ENCODE measurements at regions not wholly inside any gene's neighbourhood (a gene's known extent, or its start where the extent isn't known, plus 50 kb on each side); places are given as distances from the start of the nearest gene placed in this dataset.
"Not testable (repeated sequence)": the region's sequence is repeated elsewhere in the genome, so short reads cannot be mapped to it uniquely, and the experiment has no call there.

GRCh38 chr9:67331634-67332033, 339.3 kb upstream of the SPATA31A3 start:
- H3K36me3 ChIP-seq (ENCODE audit: control insufficient read depth in 2 of 2, extremely low read depth in 1 of 2, insufficient read depth in 2 of 2, low read length in 2 of 2): not testable (repeated sequence)

GRCh38 chr9:67313409-67313808, 321.1 kb upstream of the SPATA31A3 start:
- H3K9ac ChIP-seq (ENCODE audit: control insufficient read depth, extremely low read depth, insufficient read depth, low read length); H2AFZ ChIP-seq (ENCODE audit: control insufficient read depth, low read length); H3K9me3 ChIP-seq (ENCODE audit: control insufficient read depth, low read depth, low read length); H3K79me2 ChIP-seq (ENCODE audit: control insufficient read depth, insufficient read depth, low read length); H4K20me1 ChIP-seq (ENCODE audit: control insufficient read depth, extremely low read depth, insufficient read depth, low read length); H3K36me3 ChIP-seq (ENCODE audit: control insufficient read depth in 2 of 2, extremely low read depth in 1 of 2, insufficient read depth in 2 of 2, low read length in 2 of 2); H3K4me3 ChIP-seq (ENCODE audit: control insufficient read depth in 2 of 3, extremely low read depth in 1 of 3, insufficient read depth in 2 of 3, low read depth in 1 of 3, low read length in 3 of 3); H3K27ac ChIP-seq (ENCODE audit: control insufficient read depth, insufficient read depth, low read length); DNase-seq (ENCODE audit: low read depth, low spot score); dilution Hi-C loops (cut with MboI; ENCODE audit: extremely low pct_ligation_motif_present, low sequenced_read_pairs); H3K4me1 ChIP-seq (ENCODE audit: control insufficient read depth, extremely low read depth, insufficient read depth, low read length); FAIRE-seq; H3K9me1 ChIP-seq (ENCODE audit: control insufficient read depth, extremely low read depth, insufficient read depth, low read length); H3K27me3 ChIP-seq (ENCODE audit: control insufficient read depth, extremely low read depth, insufficient read depth, low read length); H3K4me2 ChIP-seq (ENCODE audit: control insufficient read depth, extremely low read depth, insufficient read depth, low read depth, low read length): not testable (repeated sequence)

More at GRCh38 chr9:67331634-67332033, 339.3 kb upstream of the SPATA31A3 start:
- H3K4me2 ChIP-seq (ENCODE audit: control insufficient read depth, extremely low read depth, insufficient read depth, low read depth, low read length); H3K9ac ChIP-seq (ENCODE audit: control insufficient read depth, extremely low read depth, insufficient read depth, low read length); dilution Hi-C loops (cut with MboI; ENCODE audit: extremely low pct_ligation_motif_present, low sequenced_read_pairs); DNase-seq (ENCODE audit: low read depth, low spot score); H3K27ac ChIP-seq (ENCODE audit: control insufficient read depth, insufficient read depth, low read length); H3K4me1 ChIP-seq (ENCODE audit: control insufficient read depth, extremely low read depth, insufficient read depth, low read length); H3K79me2 ChIP-seq (ENCODE audit: control insufficient read depth, insufficient read depth, low read length); H3K9me3 ChIP-seq (ENCODE audit: control insufficient read depth, low read depth, low read length); H3K27me3 ChIP-seq (ENCODE audit: control insufficient read depth, extremely low read depth, insufficient read depth, low read length); H4K20me1 ChIP-seq (ENCODE audit: control insufficient read depth, extremely low read depth, insufficient read depth, low read length); H3K4me3 ChIP-seq (ENCODE audit: control insufficient read depth in 2 of 3, extremely low read depth in 1 of 3, insufficient read depth in 2 of 3, low read depth in 1 of 3, low read length in 3 of 3); H3K9me1 ChIP-seq (ENCODE audit: control insufficient read depth, extremely low read depth, insufficient read depth, low read length); FAIRE-seq; H2AFZ ChIP-seq (ENCODE audit: control insufficient read depth, low read length): not testable (repeated sequence)

- DNase-seq (ENCODE audit: low read depth, low spot score); H3K27me3 ChIP-seq (ENCODE audit: control insufficient read depth, extremely low read depth, insufficient read depth, low read length); H3K4me2 ChIP-seq (ENCODE audit: control insufficient read depth, extremely low read depth, insufficient read depth, low read depth, low read length); H3K36me3 ChIP-seq (ENCODE audit: control insufficient read depth in 2 of 2, extremely low read depth in 1 of 2, insufficient read depth in 2 of 2, low read length in 2 of 2); dilution Hi-C loops (cut with MboI; ENCODE audit: extremely low pct_ligation_motif_present, low sequenced_read_pairs); H3K4me3 ChIP-seq (ENCODE audit: control insufficient read depth in 2 of 3, extremely low read depth in 1 of 3, insufficient read depth in 2 of 3, low read depth in 1 of 3, low read length in 3 of 3); H3K79me2 ChIP-seq (ENCODE audit: control insufficient read depth, insufficient read depth, low read length); FAIRE-seq; H4K20me1 ChIP-seq (ENCODE audit: control insufficient read depth, extremely low read depth, insufficient read depth, low read length); H3K27ac ChIP-seq (ENCODE audit: control insufficient read depth, insufficient read depth, low read length); H2AFZ ChIP-seq (ENCODE audit: control insufficient read depth, low read length); H3K9me3 ChIP-seq (ENCODE audit: control insufficient read depth, low read depth, low read length); H3K9ac ChIP-seq (ENCODE audit: control insufficient read depth, extremely low read depth, insufficient read depth, low read length); H3K4me1 ChIP-seq (ENCODE audit: control insufficient read depth, extremely low read depth, insufficient read depth, low read length); H3K9me1 ChIP-seq (ENCODE audit: control insufficient read depth, extremely low read depth, insufficient read depth, low read length): not testable (repeated sequence)
Measured at GRCh38 chr9:67312504-67312903, 320.2 kb upstream of the SPATA31A3 start.

GRCh38 chr9:67307109-67307508, 314.8 kb upstream of the SPATA31A3 start:
- H3K9me1 ChIP-seq (ENCODE audit: control insufficient read depth, extremely low read depth, insufficient read depth, low read length); H3K9me3 ChIP-seq (ENCODE audit: control insufficient read depth, low read depth, low read length); H3K27me3 ChIP-seq (ENCODE audit: control insufficient read depth, extremely low read depth, insufficient read depth, low read length); DNase-seq (ENCODE audit: low read depth, low spot score); H3K27ac ChIP-seq (ENCODE audit: control insufficient read depth, insufficient read depth, low read length); H3K36me3 ChIP-seq (ENCODE audit: control insufficient read depth in 2 of 2, extremely low read depth in 1 of 2, insufficient read depth in 2 of 2, low read length in 2 of 2); H3K4me1 ChIP-seq (ENCODE audit: control insufficient read depth, extremely low read depth, insufficient read depth, low read length); H3K79me2 ChIP-seq (ENCODE audit: control insufficient read depth, insufficient read depth, low read length); H4K20me1 ChIP-seq (ENCODE audit: control insufficient read depth, extremely low read depth, insufficient read depth, low read length); H2AFZ ChIP-seq (ENCODE audit: control insufficient read depth, low read length); H3K9ac ChIP-seq (ENCODE audit: control insufficient read depth, extremely low read depth, insufficient read depth, low read length); H3K4me2 ChIP-seq (ENCODE audit: control insufficient read depth, extremely low read depth, insufficient read depth, low read depth, low read length); dilution Hi-C loops (cut with MboI; ENCODE audit: extremely low pct_ligation_motif_present, low sequenced_read_pairs); FAIRE-seq; H3K4me3 ChIP-seq (ENCODE audit: control insufficient read depth in 2 of 3, extremely low read depth in 1 of 3, insufficient read depth in 2 of 3, low read depth in 1 of 3, low read length in 3 of 3): not testable (repeated sequence)

GRCh38 chr9:67288797-67289196, 296.4 kb upstream of the SPATA31A3 start:
- H3K4me2 ChIP-seq (ENCODE audit: control insufficient read depth, extremely low read depth, insufficient read depth, low read depth, low read length); H3K4me3 ChIP-seq (ENCODE audit: control insufficient read depth in 2 of 3, extremely low read depth in 1 of 3, insufficient read depth in 2 of 3, low read depth in 1 of 3, low read length in 3 of 3); H3K9me1 ChIP-seq (ENCODE audit: control insufficient read depth, extremely low read depth, insufficient read depth, low read length); H3K27ac ChIP-seq (ENCODE audit: control insufficient read depth, insufficient read depth, low read length); FAIRE-seq; H3K36me3 ChIP-seq (ENCODE audit: control insufficient read depth in 2 of 2, extremely low read depth in 1 of 2, insufficient read depth in 2 of 2, low read length in 2 of 2); dilution Hi-C loops (cut with MboI; ENCODE audit: extremely low pct_ligation_motif_present, low sequenced_read_pairs); H3K9ac ChIP-seq (ENCODE audit: control insufficient read depth, extremely low read depth, insufficient read depth, low read length); H2AFZ ChIP-seq (ENCODE audit: control insufficient read depth, low read length); H3K4me1 ChIP-seq (ENCODE audit: control insufficient read depth, extremely low read depth, insufficient read depth, low read length); DNase-seq (ENCODE audit: low read depth, low spot score); H3K27me3 ChIP-seq (ENCODE audit: control insufficient read depth, extremely low read depth, insufficient read depth, low read length); H3K9me3 ChIP-seq (ENCODE audit: control insufficient read depth, low read depth, low read length); H3K79me2 ChIP-seq (ENCODE audit: control insufficient read depth, insufficient read depth, low read length); H4K20me1 ChIP-seq (ENCODE audit: control insufficient read depth, extremely low read depth, insufficient read depth, low read length): not testable (repeated sequence)
